Neural progenitor cell (in vitro differentiated cells): ENCODE measurements at regions not wholly inside any gene's neighbourhood (a gene's known extent, or its start where the extent isn't known, plus 50 kb on each side); places are given as distances from the start of the nearest gene placed in this dataset.

Experiments
- DNase-seq: peaks from one replicate; pipeline ENCODE4 v3.0.0-alpha.2; 2016; ENCODE audit warnings: low spot score
- H2AFZ ChIP-seq: fragments of 200-600 bp; sonication (generic); replicated peaks from 2 replicates; pipeline ENCODE4 v1.6.1; 2016; ENCODE audit warnings: antibody characterized with exemption
- H3F3A ChIP-seq: fragments of 200-600 bp; sonication (generic); 2 replicates; pipeline ENCODE4 v1.6.1; 2016; ENCODE audit warnings: antibody characterized with exemption, low read depth
- H3K27ac ChIP-seq: fragments of 200-600 bp; sonication (generic); 2 replicates; pipeline ENCODE4 v1.5.1; 2016; ENCODE audit warnings: mild to moderate bottlenecking
- H3K27me3 ChIP-seq: fragments of 200-600 bp; sonication (generic); 2 replicates; pipeline ENCODE4 v1.6.1; 2016; ENCODE audit warnings: mild to moderate bottlenecking, moderate library complexity
- H3K36me3 ChIP-seq: fragments of 200-600 bp; sonication (generic); 2 replicates; pipeline ENCODE4 v1.5.1; 2016
- H3K4me1 ChIP-seq: fragments of 200-600 bp; sonication (generic); 2 replicates; pipeline ENCODE4 v1.6.1; 2016; ENCODE audit warnings: mixed run types
- H3K4me2 ChIP-seq: fragments of 200-600 bp; sonication (generic); 2 replicates; pipeline ENCODE4 v1.6.1; 2016
- H3K4me3 ChIP-seq: fragments of 200-600 bp; sonication (generic); 2 replicates; pipeline ENCODE4 v1.5.1; 2016
- H3K79me2 ChIP-seq: fragments of 200-600 bp; sonication (generic); 2 replicates; pipeline ENCODE4 v1.6.1; 2016; ENCODE audit warnings: low read depth
- H3K9ac ChIP-seq: fragments of 200-600 bp; sonication (generic); 2 replicates; pipeline ENCODE4 v1.6.1; 2016
- H3K9me3 ChIP-seq: fragments of 200-600 bp; sonication (generic); 2 replicates; pipeline ENCODE4 v1.5.1; 2016; ENCODE audit warnings: low read depth
- H4K20me1 ChIP-seq: fragments of 200-600 bp; sonication (generic); 2 replicates; pipeline ENCODE4 v1.6.1; 2016; ENCODE audit warnings: low read depth
- H3K27ac Mint-ChIP-seq: 3 replicates; pipeline ENCODE4 v1.8.0; 2021; ENCODE audit warnings: mixed read lengths
- H3K27me3 Mint-ChIP-seq: 2 replicates; pipeline ENCODE4 v1.8.0; 2022; ENCODE audit warnings: low read depth, mild to moderate bottlenecking, inconsistent platforms, moderate library complexity, mixed read lengths; ENCODE audit not compliant: insufficient read depth
- H3K36me3 Mint-ChIP-seq: 3 replicates; pipeline ENCODE4 v1.8.0; 2021; ENCODE audit warnings: mixed read lengths
- H3K4me1 Mint-ChIP-seq: 3 replicates; pipeline ENCODE4 v1.8.0; 2021; ENCODE audit warnings: mixed read lengths
- H3K4me3 Mint-ChIP-seq: 3 replicates; pipeline ENCODE4 v1.8.0; 2021; ENCODE audit warnings: mild to moderate bottlenecking, moderate library complexity, mixed read lengths
- H3K9me3 Mint-ChIP-seq: 3 replicates; pipeline ENCODE4 v1.8.0; 2020; ENCODE audit warnings: mixed read lengths
- CTCF ChIP-seq: fragments of 200-600 bp; sonication (generic); IDR thresholded peaks from 2 replicates; pipeline ENCODE4 v1.5.1; 2017; ENCODE audit warnings: antibody characterized with exemption, mild to moderate bottlenecking
- EZH2 ChIP-seq: fragments of 200-600 bp; sonication (generic); IDR thresholded peaks from 2 replicates; pipeline ENCODE4 v1.6.1; 2017; ENCODE audit warnings: antibody characterized with exemption, mild to moderate bottlenecking, moderate library complexity
- EZH2phosphoT487 ChIP-seq: fragments of 200-600 bp; sonication (generic); IDR thresholded peaks from 2 replicates; pipeline ENCODE4 v1.6.1; 2017; ENCODE audit warnings: antibody characterized with exemption

DNA sequence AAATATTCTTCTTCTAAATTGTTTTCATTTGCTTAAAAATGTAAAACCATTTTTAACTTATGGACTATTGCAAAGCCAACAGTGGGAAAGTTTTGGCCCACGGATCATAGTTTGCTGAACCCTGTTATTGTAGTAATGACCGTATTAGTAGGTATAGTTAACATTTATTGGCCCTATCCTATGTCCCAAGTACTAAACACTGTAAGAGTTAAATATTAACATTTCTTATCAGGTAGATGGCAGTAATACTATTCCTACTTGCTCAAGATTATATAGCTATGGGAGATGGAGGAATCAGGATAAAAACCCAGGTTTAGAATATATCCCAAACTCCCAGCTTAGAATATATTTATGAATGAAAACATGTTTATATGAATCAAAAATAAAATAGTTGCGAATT, 993.2 kb downstream of the SORCS3 start:
- H3K4me3 Mint-ChIP-seq = no peak overlapping the region
- no peak overlapping the region for H2AFZ ChIP-seq
- H4K20me1 ChIP-seq = no peaks in the 10 kb centered on the region
- H3K27me3 ChIP-seq = no peaks in the 10 kb centered on the region
- H3K9me3 Mint-ChIP-seq = peaks cover 23% of the 10 kb centered on the region
- H3K9ac ChIP-seq = no peak overlapping the region
- peaks cover 9% of the 10 kb centered on the region for H3K27me3 Mint-ChIP-seq
- no peaks in the 10 kb centered on the region for H3K9me3 ChIP-seq
- no peak overlapping the region for H3K27ac Mint-ChIP-seq
- no peaks in the 10 kb centered on the region for H3K36me3 ChIP-seq
- H3K36me3 Mint-ChIP-seq = peaks cover 4% of the 10 kb centered on the region
- no peak for TF ChIP-seq CTCF
- no peak for TF ChIP-seq EZH2phosphoT487
- no peak for TF ChIP-seq EZH2
- no peaks in the 10 kb centered on the region for H3K79me2 ChIP-seq
- peaks cover 10% of the 10 kb centered on the region for H3K4me1 ChIP-seq
- no peak overlapping the region for H3K4me2 ChIP-seq
- H3F3A ChIP-seq = peaks cover 8% of the 10 kb centered on the region
- no peak overlapping the region for H3K27ac ChIP-seq
- DNase-seq = no peak
- no peak overlapping the region for H3K4me3 ChIP-seq
- peaks cover 12% of the 10 kb centered on the region for H3K4me1 Mint-ChIP-seq

DNA sequence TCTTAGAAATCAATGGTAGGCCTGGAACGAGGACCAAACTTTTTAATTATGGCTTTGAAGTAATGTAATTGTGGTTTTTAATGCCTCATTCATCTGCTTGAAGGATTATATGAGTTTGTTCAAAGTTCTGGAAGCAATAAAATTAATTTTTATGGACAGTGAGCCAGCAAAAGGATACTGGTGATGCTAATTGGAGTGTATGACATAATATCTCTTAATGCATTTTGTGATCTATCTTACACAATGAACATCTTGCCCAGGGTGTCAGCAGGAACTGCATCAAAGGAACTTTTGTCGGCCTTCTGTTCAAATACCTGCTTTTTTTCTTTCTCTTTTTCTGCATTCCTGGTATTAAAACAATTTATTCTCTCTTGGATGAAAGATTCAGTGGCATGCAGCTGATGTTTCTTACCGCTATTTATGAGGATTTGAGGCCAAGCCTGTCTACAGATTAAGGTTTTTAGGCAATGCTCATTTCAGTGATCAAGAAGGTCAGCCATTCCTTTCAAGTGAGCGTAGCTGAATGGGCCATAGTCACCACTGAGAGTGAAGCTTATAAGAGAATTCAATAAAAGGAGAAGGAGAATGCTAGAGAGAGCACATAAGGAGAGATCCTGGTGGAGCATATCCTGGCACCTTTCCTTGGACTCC, 974.8 kb downstream of the SORCS3 start:
- DNase-seq = no peak
- Histone ChIP-seq H2AFZ (peak overlapping the region; percentile 5), H3K9me3 (no peaks in the 10 kb centered on the region), H3F3A (no peaks in the 10 kb centered on the region), H4K20me1 (no peaks in the 10 kb centered on the region), H3K36me3 (no peaks in the 10 kb centered on the region), H3K79me2 (no peaks in the 10 kb centered on the region), H3K4me1 (peaks cover 3% of the 10 kb centered on the region), H3K4me3 (no peak overlapping the region), H3K9ac (no peak overlapping the region), H3K27ac (no peak overlapping the region), H3K27me3 (no peaks in the 10 kb centered on the region), H3K4me2 (peak overlapping the region; percentile 13)
- H3K4me3 Mint-ChIP-seq = no peak overlapping the region
- peaks cover 6% of the 10 kb centered on the region for H3K27me3 Mint-ChIP-seq
- H3K9me3 Mint-ChIP-seq = no peaks in the 10 kb centered on the region
- H3K4me1 Mint-ChIP-seq = peaks cover 8% of the 10 kb centered on the region
- H3K27ac Mint-ChIP-seq = no peak overlapping the region
- TF ChIP-seq CTCF (no peak), EZH2 (no peak), EZH2phosphoT487 (no peak)
- no peaks in the 10 kb centered on the region for H3K36me3 Mint-ChIP-seq

DNA sequence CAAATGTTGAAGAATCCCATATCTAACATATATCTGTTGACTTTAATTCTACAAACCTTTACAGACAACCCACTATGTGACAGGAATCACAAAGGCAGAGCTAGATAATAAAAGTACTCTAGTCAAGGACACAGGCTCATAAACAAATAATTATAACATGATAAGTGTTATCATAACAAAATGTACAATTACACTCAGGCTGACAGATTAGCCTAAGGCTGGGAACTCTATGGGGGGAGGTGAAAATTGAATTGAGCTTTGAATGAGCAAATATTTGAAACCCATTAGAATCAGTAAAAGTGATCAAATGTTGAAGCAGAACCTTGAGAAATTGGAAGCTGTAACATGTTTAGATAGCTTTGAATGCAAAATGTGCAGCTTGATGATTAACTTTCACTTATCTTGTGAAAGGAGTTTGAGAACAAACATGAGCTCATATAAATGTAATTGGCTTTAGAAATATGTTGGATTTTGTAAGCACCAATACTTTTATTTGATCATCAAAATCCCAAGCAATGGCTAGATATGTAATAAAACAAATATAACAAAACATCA, 970.2 kb downstream of the SORCS3 start:
- Mint-ChIP-seq H3K4me3 (no peak overlapping the region), H3K27ac (no peak overlapping the region), H3K4me1 (peaks cover 8% of the 10 kb centered on the region), H3K36me3 (no peaks in the 10 kb centered on the region), H3K9me3 (peaks cover 5% of the 10 kb centered on the region), H3K27me3 (peaks cover 3% of the 10 kb centered on the region)
- no peak for DNase-seq
- Histone ChIP-seq H3K27ac (no peak overlapping the region), H3F3A (no peaks in the 10 kb centered on the region), H3K9ac (no peak overlapping the region), H3K36me3 (no peaks in the 10 kb centered on the region), H4K20me1 (no peaks in the 10 kb centered on the region), H3K9me3 (no peaks in the 10 kb centered on the region), H3K4me3 (no peak overlapping the region), H3K4me2 (no peak overlapping the region), H2AFZ (no peak overlapping the region), H3K79me2 (no peaks in the 10 kb centered on the region), H3K27me3 (no peaks in the 10 kb centered on the region), H3K4me1 (peaks cover 3% of the 10 kb centered on the region)
- TF ChIP-seq EZH2phosphoT487 = no peak
- TF ChIP-seq CTCF = no peak
- TF ChIP-seq EZH2 = no peak
